Tibial artery (tissue), 4 donors: ENCODE measurements at regions not wholly inside any gene's neighbourhood (a gene's known extent, or its start where the extent isn't known, plus 50 kb on each side); places are given as distances from the start of the nearest gene placed in this dataset.

ENCODE experiments used
- DNase-seq, 2 donors: peaks; one replicate each; pipeline ENCODE4 v3.0.0-alpha.2; 2019
- H3K27ac ChIP-seq, 2 donors: fragments of 200-600 bp; sonication (generic) in 1 of 2; 1 replicate in 1 of 2; 2 replicates in 1 of 2; pipeline ENCODE4 v1.5.1; 2018 to 2019; ENCODE audit warnings: mild to moderate bottlenecking in 1 of 2
- H3K27me3 ChIP-seq, 2 donors: fragments of 200-600 bp; sonication (generic) in 1 of 2; one replicate each; pipeline versions ENCODE4 v1.5.1 to v1.6.0; 2016 to 2019
- H3K36me3 ChIP-seq, 3 donors: fragments of 200-600 bp; sonication (generic) in 2 of 3; one replicate each; pipeline ENCODE4 v1.5.1; 2016 to 2019; ENCODE audit warnings: mild to moderate bottlenecking in 2 of 3
- H3K4me1 ChIP-seq, 4 donors: fragments of 200-600 bp; sonication (generic) in 2 of 4; 1 replicate in 3 of 4; 2 replicates in 1 of 4; pipeline ENCODE4 v1.5.1; 2016 to 2019
- H3K4me3 ChIP-seq, 2 donors: fragments of 200-600 bp; sonication (generic) in 1 of 2; 1 replicate in 1 of 2; 2 replicates in 1 of 2; pipeline ENCODE4 v1.5.1; 2018 to 2019; ENCODE audit warnings: mild to moderate bottlenecking in 2 of 2
- H3K9me3 ChIP-seq, 3 donors: fragments of 200-600 bp; sonication (generic) in 1 of 3; one replicate each; pipeline ENCODE4 v1.5.1; 2016 to 2019
- intact Hi-C: fragments of 100-400 bp; cut with DNase I; formaldehyde crosslinking; loops from one replicate; pipeline ENCODE4 v1.15.0; 2023; ENCODE audit warnings: low total_unique reads
- TF ChIP-seq, protein P1 (sequence below), 2 experiments: fragments of 200-600 bp in 1 of 2; fragments of 450-650 bp in 1 of 2; IDR thresholded peaks; one replicate each; pipeline ENCODE4 v1.5.1; 2017 to 2019; ENCODE audit warnings: antibody characterized with exemption in 2 of 2, mild to moderate bottlenecking in 1 of 2, moderate library complexity in 1 of 2

DNA sequence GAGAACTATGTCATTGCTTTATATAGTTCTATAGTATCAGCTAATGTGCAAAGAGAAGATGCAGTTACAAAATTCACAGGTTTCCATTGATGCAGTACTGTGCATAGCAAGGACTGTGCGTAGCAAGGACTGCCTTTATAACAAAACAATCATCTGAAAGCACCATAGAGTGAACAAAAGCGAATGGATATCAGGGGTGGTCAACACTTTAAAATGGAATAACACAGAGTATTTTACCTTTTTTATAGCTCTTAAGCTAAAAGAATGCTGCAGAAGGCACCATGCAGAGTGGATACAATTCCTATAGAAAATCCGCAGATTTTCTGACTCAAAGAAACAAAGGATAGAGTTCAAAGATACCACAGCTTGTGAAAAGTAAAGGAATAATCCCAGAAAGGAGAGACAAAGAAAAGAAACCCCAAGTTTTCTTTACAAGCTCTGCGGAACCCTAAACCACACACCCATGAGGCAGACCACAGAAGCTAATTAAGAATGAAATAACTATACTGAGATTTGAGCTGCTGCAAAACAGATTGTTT, 229.9 kb upstream of the DTNA start:
- intact Hi-C loops, result no loop called here
- H3K27ac ChIP-seq, result no peak overlapping the region
- H3K4me1 ChIP-seq, result no peaks in the 10 kb centered on the region
- H3K27me3 ChIP-seq, result no peaks in the 10 kb centered on the region
- H3K36me3 ChIP-seq, result no peaks in the 10 kb centered on the region
- TF ChIP-seq, protein P1, sequence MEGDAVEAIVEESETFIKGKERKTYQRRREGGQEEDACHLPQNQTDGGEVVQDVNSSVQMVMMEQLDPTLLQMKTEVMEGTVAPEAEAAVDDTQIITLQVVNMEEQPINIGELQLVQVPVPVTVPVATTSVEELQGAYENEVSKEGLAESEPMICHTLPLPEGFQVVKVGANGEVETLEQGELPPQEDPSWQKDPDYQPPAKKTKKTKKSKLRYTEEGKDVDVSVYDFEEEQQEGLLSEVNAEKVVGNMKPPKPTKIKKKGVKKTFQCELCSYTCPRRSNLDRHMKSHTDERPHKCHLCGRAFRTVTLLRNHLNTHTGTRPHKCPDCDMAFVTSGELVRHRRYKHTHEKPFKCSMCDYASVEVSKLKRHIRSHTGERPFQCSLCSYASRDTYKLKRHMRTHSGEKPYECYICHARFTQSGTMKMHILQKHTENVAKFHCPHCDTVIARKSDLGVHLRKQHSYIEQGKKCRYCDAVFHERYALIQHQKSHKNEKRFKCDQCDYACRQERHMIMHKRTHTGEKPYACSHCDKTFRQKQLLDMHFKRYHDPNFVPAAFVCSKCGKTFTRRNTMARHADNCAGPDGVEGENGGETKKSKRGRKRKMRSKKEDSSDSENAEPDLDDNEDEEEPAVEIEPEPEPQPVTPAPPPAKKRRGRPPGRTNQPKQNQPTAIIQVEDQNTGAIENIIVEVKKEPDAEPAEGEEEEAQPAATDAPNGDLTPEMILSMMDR (IDR thresholded peaks at IDR 0.05), result no peak
- H3K9me3 ChIP-seq, result peaks cover 0 to 3% (median 0%) of the 10 kb centered on the region in 3 donors
- no peak overlapping the region for H3K4me3 ChIP-seq
- DNase-seq, result no peak

DNA sequence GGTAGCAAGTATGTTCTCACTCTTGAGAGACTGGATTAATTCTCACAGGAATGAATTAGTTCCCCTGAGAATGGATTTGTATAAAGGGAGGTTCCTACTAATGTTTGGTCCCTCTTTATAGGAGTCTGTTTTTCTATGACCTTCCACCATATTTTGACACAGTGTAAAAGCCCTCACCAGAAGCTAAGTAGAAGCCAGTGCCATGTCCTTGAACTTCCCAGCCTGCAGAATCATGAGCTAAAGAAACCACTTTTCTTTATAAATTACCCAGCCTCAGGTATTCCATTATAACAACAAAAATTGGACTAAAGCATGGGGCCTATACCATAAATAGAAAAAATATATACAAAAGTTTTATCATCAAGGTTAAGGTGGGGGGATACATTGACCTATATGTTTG, 227.9 kb upstream of the DTNA start:
- intact Hi-C loops, result no loop called here
- Histone ChIP-seq H3K27me3 (no peaks in the 10 kb centered on the region), H3K4me3 (no peak overlapping the region), H3K36me3 (no peaks in the 10 kb centered on the region), H3K9me3 (peaks cover 0 to 3% (median 0%) of the 10 kb centered on the region in 3 donors), H3K27ac (no peak overlapping the region), H3K4me1 (no peaks in the 10 kb centered on the region)
- DNase-seq, result no peak
- TF ChIP-seq, protein P1 (IDR thresholded peaks at IDR 0.05), result no peak

DNA sequence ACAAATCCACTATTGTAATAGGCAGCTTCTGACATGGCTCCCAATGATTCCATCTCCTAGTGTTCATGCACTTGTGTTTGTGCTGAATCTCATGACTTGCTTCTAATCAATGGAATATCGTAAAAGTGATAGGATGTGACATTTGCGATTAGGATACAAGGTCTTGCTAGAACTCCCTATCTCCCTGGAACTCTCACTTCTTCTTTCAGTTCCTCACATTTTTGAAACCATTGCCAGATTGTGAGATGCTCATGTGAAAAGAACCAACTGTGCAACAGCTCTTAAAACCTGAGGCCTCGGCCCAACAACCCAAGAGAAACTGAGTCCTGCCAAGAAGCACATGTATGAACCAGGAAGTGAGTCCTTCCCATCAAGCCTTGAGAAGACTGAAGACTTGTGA, 226.9 kb upstream of the DTNA start:
- intact Hi-C loops, result no loop called here
- Histone ChIP-seq H3K27me3 (no peaks in the 10 kb centered on the region), H3K36me3 (no peaks in the 10 kb centered on the region), H3K27ac (no peak overlapping the region), H3K4me3 (no peak overlapping the region), H3K4me1 (no peaks in the 10 kb centered on the region), H3K9me3 (peaks cover 0 to 3% (median 0%) of the 10 kb centered on the region in 3 donors)
- no peak for DNase-seq
- TF ChIP-seq, protein P1 (IDR thresholded peaks at IDR 0.05), result no peak

DNA sequence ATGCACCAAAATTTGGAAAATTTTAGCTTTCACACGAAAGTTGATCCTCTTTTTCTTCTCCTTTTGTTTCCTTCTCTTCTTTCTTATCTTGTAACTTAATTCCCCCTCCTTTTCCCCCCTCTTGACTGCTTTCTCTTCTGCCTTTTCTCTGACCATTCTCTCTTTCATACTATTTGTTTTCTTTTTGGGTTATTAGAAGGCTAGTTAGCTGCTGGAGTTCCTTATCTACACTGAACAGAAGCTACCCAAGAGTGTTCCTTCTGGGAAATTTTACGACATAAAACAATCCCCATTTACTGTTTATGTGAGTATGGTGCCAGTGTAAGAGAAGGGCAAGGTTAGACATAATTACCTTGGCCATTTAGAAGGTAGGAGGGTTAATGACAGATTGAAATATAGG, 218.4 kb upstream of the DTNA start:
- Histone ChIP-seq H3K4me3 (no peak overlapping the region), H3K27ac (no peak overlapping the region), H3K36me3 (no peaks in the 10 kb centered on the region), H3K9me3 (no peaks in the 10 kb centered on the region), H3K27me3 (no peaks in the 10 kb centered on the region), H3K4me1 (peaks cover 0 to 18% (median 3%) of the 10 kb centered on the region in 4 donors)
- intact Hi-C loops, result loop anchor here (10.0 kb wide), 2 partner anchors 103 to 293 kb away; no protein-coding TSS in a partner anchor
- DNase-seq, result no peak
- TF ChIP-seq, protein P1 (IDR thresholded peaks at IDR 0.05), result no peak

DNA sequence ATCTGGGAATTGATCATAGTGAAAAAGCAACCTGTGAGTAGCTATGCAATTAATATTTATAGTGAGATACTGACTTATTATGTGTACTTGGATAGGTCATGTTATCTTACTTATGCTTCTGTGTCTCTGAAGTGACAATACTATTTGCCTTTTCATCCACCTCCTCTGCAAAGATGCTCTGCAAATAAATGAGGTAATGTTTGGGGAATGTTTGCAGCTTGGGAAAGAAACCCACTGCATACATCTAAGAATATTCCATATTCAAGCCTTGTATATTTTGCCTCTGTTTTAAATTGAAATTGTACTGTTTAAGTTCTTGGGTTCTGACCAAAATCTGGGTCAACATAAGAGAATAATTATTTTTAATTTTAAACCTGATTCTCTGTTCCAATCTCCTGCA, 217.4 kb upstream of the DTNA start:
- Histone ChIP-seq H3K4me3 (peak overlapping the region; percentile 68 to 78), H3K27ac (peak overlapping the region; percentile 74 to 77), H3K9me3 (no peaks in the 10 kb centered on the region), H3K4me1 (peaks cover 0 to 18% (median 3%) of the 10 kb centered on the region in 4 donors), H3K36me3 (no peaks in the 10 kb centered on the region), H3K27me3 (no peaks in the 10 kb centered on the region)
- intact Hi-C loops, result loop anchor here (10.0 kb wide), 2 partner anchors 102 to 292 kb away; no protein-coding TSS in a partner anchor
- TF ChIP-seq, protein P1 (IDR thresholded peaks at IDR 0.05), result no peak
- no peak for DNase-seq
